ENCODE measurements at regions not wholly inside any gene's neighbourhood (a gene's known extent, or its start where the extent isn't known, plus 50 kb on each side); places are given as distances from the start of the nearest gene placed in this dataset.
"Not testable (repeated sequence)": the region's sequence is repeated elsewhere in the genome, so short reads cannot be mapped to it uniquely, and the experiment has no call there.

DNA sequence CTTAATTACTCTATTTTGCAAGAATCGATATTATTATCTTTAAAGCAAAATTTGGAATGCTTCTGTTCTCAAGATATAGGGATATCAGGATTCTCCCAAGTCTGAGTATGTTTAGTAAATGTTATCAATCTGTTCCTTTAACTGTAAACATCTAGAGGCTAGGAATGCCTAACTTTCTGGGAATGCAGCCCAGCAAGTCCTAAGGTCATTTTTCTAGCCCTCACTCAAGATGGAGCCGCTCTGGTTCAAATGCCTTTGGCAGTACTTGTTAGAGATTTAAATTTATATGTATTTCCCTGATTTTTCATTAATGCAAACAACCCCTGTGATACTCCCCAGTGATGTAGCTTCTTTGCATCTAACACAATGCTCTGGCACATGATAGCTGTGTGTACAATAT, 623.8 kb upstream of the LCORL start:
- no peak for FAIRE-seq
- DNase-seq (ENCODE audit: insufficient read length, low spot score), result no peak

GRCh38 chr4:18641334-18641733, 619.8 kb upstream of the LCORL start:
- DNase-seq (ENCODE audit: insufficient read length, low spot score), result no peak
- FAIRE-seq, result no peak

DNA sequence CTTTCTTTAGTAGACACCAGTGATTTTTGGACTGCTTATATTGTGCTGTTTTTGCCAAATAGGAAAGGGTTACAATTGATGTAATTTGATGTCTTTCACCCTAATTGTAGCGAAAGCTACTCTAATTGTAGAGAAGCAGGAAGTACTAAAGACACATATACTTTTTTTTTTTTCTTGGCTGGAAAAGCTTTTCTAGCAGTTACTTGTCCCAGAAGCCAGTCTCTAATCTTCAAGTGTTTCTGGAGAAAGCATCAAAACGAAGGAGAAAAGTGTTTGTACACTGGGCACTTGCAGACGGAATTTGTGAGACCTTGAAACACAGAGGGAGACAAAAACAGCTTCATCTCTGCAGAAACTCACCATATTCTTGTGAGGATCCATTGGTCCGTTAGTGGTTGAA, 616.5 kb upstream of the LCORL start:
- FAIRE-seq (no peak), DNase-seq (ENCODE audit: insufficient read length, low spot score) (no peak)

GRCh38 chr4:18636001-18636585, 614.5 kb upstream of the LCORL start:
- DNase-seq (ENCODE audit: insufficient read length, low spot score) (no peak), FAIRE-seq (no peak)

DNA sequence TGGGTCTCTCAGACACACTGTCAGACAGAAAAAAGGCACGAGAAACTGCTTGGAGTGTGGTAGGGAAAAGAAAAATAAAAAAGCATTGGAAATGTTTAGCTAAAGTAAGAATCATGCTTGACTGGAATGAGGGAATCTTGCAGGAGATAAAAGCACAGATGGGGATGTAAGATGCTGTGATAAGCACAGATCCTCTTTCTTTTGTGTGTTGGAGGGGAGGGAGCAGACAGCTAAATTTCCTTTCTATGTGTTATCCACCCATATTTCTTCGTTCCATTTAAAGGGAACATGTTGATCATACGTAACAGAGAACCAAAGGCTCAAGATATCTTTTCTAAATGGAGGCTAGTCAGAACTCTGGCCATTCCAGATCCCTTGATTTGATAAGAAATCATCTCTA, 614.0 kb upstream of the LCORL start:
- DNase-seq (ENCODE audit: insufficient read length, low spot score) (no peak), FAIRE-seq (no peak)

DNA sequence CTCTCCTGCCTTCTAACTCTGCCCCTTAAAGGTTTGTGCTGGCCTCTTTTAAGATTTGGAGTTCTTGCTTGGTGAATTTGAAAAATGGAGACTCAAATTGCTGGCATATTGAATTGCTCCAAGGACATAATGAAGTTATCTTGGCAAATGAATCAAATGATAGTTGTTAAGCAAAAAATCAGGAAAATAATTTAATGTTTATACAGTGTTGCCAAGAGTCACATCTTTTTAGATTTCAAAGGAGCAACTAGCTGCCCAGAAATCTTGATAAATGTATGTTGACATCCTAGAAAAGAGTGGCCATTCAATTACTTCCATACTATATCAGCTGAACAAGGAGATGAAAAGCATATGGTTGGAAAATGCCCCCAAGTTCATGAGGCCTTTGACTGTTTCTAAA, 610.0 kb upstream of the LCORL start:
- no peak for DNase-seq (ENCODE audit: insufficient read length, low spot score)
- FAIRE-seq, result no peak

GRCh38 chr4:18630218-18631110, 608.9 kb upstream of the LCORL start:
- DNase-seq (ENCODE audit: insufficient read length, low spot score) (no peak), FAIRE-seq (no peak)

GRCh38 chr4:18627447-18628005, 606.0 kb upstream of the LCORL start:
- FAIRE-seq, result no peak
- DNase-seq (ENCODE audit: insufficient read length, low spot score), result no peak

DNA sequence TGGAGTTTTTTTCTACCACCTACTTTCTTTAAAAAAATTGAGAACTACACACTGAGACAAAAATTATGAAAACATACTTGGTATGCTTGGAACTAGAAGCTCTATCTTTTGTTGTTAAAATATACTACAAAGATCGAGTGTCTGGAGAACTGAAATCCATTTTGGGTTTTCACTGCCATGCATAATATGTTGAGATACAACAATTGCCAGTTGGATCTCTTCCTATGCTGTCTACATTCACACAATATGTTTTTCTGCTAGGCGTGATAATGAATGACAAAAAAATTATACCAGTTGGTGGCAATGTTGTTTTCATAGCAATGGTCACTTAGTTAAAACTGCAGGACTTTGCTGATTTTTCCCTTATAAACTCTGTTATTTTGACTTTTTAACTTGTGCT, 605.4 kb upstream of the LCORL start:
- FAIRE-seq (no peak), DNase-seq (ENCODE audit: insufficient read length, low spot score) (no peak)

DNA sequence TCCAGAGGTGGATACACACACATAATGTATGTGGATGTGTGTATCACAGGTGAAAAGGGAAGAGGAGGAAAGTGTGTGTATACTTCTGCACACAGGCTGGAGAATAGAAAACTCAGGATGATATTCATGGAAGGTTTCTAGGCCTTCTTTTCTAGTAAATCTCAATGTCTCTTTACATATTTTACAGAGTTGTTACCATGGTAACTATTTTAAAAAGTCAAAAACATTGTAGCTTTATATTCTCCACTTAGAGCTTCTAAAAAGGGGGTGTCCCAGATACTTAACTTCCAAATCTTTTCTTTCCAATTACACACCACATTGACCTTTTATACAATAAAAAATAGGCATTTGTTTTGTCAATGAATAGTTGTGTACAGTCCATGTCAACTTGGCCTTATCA, 604.8 kb upstream of the LCORL start:
- FAIRE-seq (no peak), DNase-seq (ENCODE audit: insufficient read length, low spot score) (no peak)

DNA sequence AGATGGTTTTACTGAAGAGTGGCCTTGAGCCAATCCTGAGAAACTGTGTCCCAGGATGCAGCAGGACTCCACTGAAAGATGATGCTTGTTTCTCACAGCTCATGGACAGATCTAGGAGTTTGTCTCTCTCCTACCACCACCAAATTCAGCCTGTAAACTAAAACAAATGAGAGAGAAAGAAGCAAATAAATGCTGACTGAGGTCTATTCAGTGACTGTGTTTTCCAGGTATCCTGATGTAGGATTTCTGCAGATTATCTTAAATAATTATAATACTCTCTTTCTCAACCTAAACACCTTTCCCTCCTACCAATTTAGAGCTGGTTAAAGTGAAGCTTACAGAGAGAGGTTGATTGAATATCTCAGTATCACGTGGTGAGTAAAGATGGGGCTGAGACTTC, 599.6 kb upstream of the LCORL start:
- FAIRE-seq (no peak), DNase-seq (ENCODE audit: insufficient read length, low spot score) (no peak)

- DNase-seq (ENCODE audit: insufficient read length, low spot score) (no peak), FAIRE-seq (no peak)
Observed at GRCh38 chr4:18616720-18617119, 595.2 kb upstream of the LCORL start.

DNA sequence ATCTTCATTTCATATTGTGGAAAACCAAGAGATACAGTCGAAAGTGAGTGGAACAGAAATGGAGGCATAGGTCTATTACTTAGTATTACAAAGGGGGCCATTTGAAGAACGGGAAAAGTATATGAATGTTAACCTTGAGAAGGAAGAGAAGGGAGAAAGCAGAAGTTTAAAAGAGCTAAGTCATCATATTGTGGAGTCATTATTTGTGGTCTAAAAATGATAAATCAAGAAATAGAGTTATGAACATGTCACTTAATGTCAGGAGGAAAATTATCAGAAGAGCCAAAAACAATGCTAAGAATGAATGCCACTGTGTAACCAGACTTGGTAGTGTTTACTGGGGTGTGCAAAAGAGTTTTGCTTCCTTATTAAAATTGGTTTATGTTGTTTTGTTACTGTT, 589.5 kb upstream of the LCORL start:
- no peak for FAIRE-seq

GRCh38 chr4:18608908-18609533, 587.5 kb upstream of the LCORL start:
- FAIRE-seq, result no peak
- no peak for DNase-seq (ENCODE audit: insufficient read length, low spot score)

More for the DNA sequence above, 589.5 kb upstream of the LCORL start:
- DNase-seq (ENCODE audit: insufficient read length, low spot score), result no peak

- not testable (repeated sequence) for FAIRE-seq
Observed at GRCh38 chr4:18602610-18603009, 581.1 kb upstream of the LCORL start.

DNA sequence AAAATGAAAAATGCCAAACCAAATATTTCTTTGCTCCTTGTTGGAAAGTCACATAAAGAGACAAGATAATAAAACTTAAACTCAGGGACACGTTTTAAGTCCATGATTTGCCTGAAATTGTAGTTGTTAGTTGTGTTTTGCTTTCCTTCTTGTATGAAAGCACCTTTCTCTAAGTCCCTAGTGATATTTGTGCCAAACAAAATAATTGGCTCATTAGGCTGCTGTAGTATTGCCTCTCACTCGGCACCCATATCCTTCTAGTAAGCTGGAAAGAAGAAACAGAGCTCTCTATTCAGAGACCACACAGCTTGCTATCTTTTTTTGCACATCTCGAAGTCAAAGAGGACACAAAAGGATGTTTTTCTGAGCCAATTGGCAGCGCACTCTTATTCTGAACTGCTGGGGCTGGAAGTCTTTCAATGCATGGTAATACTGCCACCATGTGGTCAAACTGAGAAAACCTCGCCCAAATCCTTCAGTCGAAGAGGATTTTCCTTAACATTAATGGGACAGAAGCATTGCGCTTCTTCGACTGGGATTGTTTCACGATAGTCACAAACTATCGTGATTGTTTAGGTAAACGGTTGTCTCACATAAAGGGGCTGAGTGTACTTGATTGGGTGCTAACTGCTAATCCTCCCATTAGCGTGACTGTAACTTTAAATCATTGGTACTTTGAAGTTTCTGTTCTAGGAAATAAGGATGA, 571.9 kb upstream of the LCORL start:
- FAIRE-seq, result peak; percentile 95
- DNase-seq (ENCODE audit: insufficient read length, low spot score), result peak; percentile 28

More at GRCh38 chr4:18602610-18603009, 581.1 kb upstream of the LCORL start:
- not testable (repeated sequence) for DNase-seq (ENCODE audit: insufficient read length, low spot score)

DNA sequence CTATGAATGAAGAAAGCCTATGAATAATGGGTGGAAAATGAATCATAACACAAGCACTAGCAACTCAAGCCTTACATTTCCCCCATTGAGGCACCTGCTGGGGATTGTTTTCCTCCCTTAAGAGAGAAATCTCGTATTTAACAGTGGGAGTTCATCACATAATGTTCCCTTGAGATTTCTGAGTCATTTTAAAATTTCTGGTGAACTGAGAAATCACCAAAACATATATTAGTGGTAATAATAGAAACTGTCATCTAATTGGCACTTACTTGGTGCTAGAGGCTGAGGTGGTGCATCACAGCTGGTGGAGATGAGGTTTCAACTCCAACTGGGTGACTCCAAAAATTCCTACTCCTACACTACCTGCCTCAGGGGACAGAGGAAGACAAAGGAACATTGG, 561.3 kb upstream of the LCORL start:
- FAIRE-seq (no peak), DNase-seq (ENCODE audit: insufficient read length, low spot score) (no peak)

DNA sequence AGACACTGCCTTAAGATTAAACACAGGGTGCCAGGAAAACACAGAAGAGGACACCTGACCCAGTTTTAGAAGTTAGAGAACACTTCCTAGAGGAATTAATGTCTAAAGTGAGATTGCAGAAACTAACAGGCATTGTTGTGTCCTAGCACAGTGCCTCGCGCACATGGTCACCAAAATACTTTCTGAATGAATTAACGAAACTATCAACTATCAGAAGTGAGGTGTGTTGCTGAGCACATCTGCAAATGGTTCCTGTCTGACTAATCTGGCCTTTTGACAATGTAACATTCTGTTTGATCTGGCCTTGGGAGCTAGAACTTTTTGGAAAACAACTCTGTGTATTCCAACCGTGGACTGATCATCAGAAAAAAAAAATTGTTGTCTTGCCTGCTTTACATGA, 556.8 kb upstream of the LCORL start:
- DNase-seq (ENCODE audit: insufficient read length, low spot score), result no peak
- FAIRE-seq, result no peak

DNA sequence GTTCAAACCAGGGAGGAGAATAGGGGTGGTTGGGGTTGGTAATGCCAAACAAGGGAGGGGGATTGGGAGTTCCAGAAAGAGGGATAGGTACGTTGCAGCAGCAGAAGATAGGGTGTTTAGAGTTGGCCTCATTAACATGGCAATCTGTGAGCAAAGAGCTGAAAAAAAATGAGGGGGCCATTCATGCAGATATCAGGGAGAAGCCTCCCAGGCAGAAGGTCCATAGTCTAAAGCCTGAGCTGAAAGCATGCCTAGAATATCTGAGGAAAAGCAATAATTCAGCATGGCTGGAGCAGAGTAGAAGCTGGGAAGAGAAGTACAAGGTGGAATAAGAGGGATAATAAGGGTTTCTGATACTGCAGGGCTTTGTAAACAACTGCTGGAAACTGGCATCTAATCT, 550.9 kb upstream of the LCORL start:
- no peak for DNase-seq (ENCODE audit: insufficient read length, low spot score)
- no peak for FAIRE-seq

GRCh38 chr4:18571301-18571761, 549.8 kb upstream of the LCORL start:
- FAIRE-seq (no peak), DNase-seq (ENCODE audit: insufficient read length, low spot score) (no peak)

DNA sequence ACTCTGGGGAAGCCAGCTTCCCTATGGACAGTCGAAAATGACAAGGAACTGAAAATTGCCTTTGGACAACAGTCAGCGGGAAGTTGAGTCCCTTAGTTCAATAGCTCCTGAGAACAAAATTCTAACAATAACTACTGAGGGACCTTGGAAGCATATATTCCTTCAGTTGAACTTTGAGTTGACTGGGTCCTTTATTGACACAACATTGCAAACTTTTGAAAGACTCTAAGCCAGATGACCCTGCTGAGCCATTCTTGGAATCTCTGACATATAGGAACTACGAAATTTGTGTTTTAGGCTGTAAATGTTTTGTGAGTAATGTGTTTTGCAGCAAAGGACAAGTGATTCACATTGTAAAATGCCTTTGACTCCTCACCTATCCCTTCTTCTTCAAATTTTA, 548.8 kb upstream of the LCORL start:
- FAIRE-seq (no peak), DNase-seq (ENCODE audit: insufficient read length, low spot score) (no peak)
